HG02970 (cell line): ENCODE measurements at regions not wholly inside any gene's neighbourhood (a gene's known extent, or its start where the extent isn't known, plus 50 kb on each side); places are given as distances from the start of the nearest gene placed in this dataset.
"Not testable (repeated sequence)": the region's sequence is repeated elsewhere in the genome, so short reads cannot be mapped to it uniquely, and the experiment has no call there.

ENCODE experiments used
- ATAC-seq: cut with Tn5 transposase; IDR thresholded peaks from one replicate; pipeline ENCODE4 v1.9.1; 2021; ENCODE audit warnings: mild to moderate bottlenecking, moderate library complexity, moderate number of reproducible peaks; ENCODE audit not compliant: unreplicated experiment, low FRiP score

DNA sequence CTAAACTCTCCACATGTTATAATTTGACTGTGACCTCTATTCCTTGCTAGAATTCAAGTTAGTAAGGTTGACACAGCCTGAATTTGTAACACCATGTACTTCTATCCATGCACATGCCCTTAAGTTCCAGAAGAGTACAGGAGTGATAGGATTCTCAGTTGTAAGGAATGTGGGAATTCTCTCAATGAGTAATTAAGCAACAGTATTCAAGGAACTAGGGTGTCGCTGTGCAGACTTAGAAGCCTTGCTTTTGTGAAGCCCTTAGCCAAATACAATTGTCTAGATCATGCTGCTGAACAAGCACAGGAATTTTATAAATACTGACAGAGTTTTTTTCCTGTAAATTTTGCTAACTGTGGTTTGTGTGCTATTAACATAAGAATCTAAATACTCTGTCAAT lies 276.3 kb upstream of the PTBP2 start:
- no peak for ATAC-seq

DNA sequence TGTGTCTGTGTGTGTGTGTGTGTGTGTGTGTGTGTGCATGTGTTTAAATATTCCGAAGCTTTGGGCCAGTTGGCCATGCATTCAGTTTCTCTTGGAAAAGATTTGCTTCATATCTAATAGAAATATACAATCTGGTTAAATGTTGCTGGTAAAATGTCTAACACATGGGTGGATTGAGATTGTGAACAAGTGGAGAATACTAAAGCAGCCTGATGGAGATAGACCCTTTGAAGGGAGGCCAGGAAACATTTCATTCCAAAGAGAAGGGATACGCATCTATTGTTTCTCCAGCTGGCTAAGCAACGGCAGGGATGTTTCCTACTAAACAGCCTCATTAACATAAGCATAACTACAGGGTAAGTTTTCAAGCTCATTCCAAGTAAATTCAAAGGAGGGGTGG lies 257.5 kb upstream of the PTBP2 start:
- ATAC-seq = no peak

DNA sequence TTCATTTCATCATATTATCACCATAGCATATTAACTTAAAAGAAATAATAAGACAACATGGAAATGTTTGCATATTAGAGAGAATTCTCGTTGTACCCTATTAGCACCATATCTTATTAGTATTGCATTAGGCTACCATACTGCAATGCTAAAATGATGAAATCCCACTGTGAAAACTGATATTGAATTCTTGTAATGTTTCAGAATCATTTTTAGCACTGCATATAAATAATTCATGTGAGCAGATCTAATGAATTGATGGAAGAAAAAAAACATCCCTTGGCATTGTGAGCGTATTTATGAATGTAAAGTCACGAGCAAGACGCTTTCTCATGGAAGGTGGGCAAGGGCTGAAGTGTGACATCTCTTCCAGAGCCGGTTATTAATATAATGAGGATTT lies 257.1 kb upstream of the PTBP2 start:
- ATAC-seq = no peak

DNA sequence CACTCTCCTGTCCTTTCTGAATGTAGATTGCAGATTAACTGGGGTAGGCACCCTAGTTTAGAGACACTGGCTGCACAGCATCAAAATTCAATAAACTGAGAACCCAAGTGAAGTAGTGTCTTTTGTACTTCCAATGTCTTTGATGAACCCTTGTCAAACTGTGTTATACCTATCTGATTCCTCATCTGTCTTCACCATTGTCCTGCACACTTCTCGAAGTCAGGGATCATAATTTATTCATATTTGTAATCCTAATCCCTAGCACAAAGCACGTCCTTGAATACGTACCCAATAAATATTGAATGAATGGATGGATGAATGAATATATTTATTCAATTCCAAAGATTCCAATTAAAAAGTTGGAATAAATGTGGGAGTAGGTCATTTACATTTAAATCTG lies 256.6 kb upstream of the PTBP2 start:
- no peak for ATAC-seq

DNA sequence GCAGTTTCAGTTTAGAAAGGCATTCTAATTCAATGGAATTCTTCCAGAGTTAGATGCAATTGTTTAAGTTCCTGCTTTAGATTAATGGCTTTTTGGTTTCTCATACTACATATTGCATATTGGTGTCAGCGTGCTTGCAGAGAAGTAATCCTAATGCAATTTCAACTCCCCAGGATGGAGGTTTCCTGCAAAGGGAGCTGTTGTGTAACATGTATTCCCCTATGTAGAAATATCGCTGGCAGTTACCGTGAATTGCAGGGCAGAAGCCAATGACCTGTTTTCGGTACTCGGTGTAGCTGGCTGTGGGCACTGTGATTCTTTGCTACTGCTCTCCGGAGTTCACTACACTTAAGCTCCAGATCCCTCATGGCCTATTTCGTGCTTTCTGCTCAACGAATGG lies 256.1 kb upstream of the PTBP2 start:
- ATAC-seq = no peak

DNA sequence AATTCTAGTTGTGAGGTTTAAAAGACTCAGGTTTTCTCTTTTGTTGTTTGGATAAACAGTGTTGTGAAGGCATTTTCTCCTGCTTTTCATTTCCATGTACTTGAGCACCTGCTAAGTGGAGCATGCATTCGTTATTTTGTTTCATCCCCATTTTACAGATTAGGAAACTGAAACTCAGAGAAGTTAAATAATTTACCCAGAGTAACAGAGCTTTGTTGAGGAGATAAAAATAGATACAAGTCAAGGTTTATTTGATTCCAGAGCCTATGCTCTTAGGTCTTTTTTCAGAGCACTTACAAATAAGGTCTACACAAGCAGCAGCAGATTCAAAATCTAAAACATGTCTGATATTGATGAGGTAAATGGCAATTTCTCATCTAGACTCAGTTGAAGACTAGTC lies 254.7 kb upstream of the PTBP2 start:
- ATAC-seq = no peak

DNA sequence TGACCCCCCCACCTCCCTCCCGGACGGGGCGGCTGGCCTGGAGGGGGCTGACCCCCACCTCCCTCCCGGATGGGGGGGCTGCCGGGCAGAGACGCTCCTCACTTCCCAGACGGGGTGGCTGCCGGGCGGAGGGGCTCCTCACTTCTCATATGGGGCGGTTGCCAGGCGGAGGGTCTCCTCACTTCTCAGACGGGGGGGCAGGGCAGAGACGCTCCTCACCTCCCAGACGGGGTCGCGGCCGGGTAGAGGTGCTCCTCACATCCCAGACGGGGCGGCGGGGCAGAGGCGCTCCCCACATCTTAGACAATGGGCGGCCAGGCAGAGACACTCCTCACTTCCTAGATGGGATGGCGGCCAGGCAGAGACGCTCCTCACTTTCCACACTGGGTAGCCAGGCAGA lies 251.9 kb upstream of the PTBP2 start:
- not testable (repeated sequence) for ATAC-seq

DNA sequence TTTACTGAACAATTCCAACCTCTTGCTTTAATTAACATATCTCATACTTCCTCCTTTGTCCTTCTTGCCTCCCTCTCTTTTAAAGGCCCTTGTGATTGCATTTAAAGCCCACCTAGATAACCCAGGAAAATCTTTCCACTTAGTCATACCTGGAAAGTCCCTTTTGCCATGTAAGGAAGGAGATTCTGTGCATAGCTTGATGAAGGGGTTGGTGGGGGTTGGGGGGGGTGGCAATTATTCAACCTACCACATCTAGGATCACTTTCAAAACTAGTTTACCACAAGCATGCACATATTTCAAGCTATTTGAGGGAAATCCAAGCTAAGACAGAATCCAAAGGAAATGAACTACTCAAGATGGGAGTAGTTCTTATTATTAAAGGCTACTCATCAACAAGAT lies 249.1 kb upstream of the PTBP2 start:
- ATAC-seq = no peak

DNA sequence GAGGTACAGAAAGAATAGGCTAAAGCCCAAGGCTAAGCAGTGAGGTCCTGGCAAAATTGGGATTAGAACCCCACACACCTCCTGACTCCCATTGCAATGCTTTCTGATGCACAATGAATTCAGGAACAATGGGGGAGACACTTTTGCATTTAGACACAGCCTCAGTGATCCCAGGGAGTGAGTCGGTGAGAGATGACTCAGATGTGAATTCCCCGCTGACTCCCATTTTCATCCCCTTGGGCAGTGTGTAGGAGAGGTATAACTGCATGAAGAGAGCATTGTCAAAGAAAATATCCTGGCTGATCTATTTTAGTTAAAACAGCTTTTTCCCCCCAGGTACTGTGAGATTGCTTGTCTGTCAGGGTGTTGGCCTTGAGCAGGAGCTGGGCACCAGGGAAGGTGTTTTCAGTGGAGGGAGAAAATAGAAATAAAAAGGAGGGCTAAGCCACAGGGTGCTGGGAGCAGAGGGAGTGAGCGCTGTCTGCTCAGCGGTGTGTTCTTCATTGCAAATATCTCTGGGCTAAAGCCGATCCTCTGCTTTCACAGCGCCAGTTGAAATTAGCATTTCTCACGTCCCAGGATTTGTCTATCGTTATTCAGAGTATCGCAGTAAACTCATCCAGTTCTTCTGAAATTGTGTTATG lies 247.7 kb upstream of the PTBP2 start:
- ATAC-seq = no peak

DNA sequence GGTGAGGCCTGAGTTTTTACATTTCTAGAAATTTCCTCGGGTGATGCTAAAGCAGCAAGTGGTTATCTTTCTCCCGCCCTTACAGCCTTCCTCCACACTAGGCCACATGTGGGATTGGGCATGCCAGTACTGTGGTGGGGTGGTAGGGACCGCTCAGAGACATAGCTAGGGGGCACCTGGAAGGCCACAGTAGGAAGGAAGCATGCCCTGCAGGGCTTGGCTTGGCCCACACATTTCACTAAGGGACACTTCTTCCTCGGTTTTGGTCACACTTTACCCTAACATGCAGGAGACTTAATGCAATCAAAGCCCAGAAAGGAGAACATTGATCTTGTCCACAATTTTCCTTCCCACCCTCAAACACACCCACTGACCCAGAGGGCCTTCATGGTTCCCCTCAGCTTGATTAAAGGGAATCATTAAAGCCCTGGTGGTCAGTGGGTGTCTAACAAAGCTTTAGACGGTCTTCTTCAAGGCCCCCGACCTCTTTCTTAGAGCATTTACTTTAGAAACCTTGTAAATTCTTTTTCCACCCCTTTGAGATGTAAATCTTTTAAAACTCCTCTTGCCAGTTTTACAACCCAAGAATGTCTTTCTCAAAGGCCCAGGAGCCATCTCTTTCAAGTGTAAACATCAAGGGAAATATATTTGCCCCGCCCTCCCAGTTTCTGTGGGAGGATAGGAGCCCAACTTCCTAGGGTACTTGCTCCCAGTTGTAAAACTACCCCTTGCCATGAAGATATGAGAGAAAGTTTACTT lies 246.4 kb upstream of the PTBP2 start:
- ATAC-seq = no peak

DNA sequence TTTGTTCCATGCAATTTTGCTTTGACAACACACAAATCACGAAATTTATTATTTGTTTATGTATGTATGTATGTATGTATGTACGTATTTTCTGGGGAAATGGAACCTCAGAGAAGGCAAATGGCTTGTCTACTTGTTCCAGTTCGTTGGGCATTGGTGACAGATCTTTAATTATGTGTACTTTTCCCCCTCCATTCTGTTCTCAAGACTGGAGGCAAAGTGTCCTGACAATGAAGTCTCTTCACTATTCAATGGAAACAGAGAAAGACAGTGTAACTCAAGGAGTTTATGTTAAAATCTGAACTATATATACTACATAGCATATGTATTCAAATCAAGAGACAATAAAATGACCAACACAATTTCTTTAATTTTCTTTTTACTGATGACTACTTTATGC lies 245.7 kb upstream of the PTBP2 start:
- no peak for ATAC-seq

DNA sequence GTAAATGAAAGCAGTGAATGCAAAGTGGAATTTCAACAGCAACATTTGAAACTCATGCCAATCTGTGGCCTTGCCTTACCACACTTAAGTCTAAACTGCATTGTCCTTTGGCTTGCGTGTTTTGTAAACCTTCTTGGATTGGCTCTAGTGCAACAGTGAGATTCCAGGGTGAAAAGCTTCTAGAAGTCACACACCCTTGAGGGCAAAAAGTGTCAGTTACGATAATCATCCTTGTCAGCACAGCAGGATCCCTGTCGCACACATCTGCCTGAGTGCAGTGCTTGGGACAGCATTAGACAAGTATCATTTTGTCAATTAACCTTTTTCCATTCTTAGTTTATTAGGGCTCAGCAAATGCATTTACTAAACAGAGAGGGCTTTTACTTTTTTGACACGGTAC lies 243.4 kb upstream of the PTBP2 start:
- no peak for ATAC-seq

DNA sequence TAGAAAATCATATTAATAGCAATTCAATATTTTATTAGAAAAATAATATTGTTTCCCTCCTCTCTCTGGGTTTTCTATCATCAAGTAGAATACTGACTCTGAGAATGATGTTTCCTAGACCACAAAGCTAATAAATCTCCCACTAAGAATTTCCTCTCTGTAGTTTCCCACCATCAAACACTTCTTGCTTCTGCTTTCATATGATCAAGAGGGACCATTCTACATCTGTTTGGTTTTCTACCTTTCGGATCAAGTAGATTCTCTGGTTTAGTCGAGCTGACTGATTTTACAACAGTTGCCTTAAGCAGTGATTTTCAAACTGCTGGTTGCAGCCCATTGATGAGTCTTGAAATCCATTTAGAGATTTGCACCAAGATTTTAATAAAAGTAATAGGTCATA lies 240.2 kb upstream of the PTBP2 start:
- no peak for ATAC-seq

DNA sequence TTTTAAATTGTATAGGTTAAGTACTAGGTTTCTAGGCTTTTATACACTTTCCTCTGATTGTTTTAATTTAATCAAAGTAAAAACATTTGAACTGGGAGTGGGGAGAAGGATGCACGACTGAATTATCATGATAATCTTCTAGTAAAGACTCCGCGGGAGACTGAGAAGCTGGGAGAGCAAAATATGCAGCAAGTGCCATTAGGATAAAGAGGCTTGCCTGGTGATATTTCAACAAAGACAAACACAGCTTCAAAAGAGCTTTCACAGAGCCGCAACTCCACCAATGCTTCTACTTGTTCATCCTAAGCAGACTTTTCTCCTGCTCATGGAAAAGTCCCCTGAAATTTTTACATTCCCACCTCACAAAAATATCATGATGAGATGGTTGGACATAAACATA lies 239.0 kb upstream of the PTBP2 start:
- ATAC-seq = no peak

DNA sequence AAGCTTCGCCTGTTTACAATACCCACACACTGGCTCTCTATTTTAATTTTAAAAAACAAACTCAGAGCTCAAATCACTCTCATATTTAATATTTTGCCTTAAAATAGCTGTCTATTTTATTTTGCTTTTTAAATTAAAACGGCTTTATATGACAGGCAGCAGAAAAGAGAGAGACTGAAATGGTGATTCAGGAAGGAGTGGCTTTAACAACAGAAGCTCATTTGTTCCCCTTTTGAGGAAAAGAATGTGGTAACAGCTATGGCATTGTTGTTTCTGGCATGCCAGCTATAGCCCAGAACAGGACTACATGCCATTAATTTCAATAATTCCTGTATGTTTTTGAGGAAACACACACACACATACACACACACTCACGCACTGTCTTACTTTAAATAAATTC lies 234.2 kb upstream of the PTBP2 start:
- no peak for ATAC-seq

DNA sequence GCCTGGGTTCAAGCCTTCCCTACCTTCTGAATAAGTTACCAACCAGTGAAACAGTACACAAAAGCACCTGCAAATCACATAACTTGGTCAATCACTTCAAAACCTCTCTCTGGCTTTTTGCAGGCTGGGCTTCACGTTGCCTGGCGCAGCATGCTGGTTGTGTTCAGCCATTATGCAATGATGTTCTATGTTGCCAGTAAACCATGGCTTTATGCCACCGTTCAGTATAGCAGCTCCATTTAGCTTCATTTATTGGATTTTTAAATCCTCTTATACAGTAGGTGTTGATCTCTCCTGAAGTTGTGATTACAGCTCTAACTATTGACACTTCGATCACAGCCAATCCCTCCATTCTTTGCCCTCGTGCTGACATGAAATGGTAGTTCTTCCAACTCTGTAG lies 233.6 kb upstream of the PTBP2 start:
- no peak for ATAC-seq

DNA sequence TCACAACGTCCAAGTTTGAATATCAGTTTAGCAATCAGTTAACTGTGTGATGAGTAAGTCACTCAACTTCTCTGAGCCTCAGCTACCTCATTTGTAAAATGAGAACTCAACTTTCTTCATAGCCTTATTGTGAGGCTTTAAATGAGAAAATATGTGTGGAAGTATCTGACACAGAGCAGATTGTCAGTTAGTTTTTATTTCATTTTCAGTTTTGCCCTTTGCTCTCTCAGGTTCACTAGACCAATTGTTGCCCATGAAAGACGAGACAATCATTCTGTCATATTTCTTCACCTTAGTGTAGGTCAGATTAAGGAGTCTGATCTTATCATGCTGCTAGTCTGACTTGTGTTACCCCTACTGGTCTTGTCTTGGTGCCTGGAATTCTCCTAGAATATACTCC lies 232.8 kb upstream of the PTBP2 start:
- peak; percentile 54 for ATAC-seq

DNA sequence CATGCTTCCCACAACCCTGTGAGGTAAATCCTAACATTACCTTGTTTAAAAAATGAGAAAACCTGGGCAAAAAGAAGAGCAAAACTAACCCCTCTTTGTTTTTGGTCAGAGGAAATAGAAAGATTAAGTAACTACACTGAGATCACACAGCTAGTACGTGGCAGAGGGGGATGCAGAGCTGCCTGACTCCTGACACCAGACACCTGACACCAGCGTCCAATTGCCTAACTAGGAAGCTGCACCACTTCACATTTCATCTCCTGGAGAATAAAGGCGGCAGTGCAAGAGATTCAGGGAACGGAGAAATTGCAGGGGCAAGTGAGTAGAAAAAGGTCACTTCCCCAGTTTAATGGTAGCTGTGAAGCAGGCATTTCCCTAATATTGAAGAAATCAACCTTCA lies 229.3 kb upstream of the PTBP2 start:
- ATAC-seq = no peak

DNA sequence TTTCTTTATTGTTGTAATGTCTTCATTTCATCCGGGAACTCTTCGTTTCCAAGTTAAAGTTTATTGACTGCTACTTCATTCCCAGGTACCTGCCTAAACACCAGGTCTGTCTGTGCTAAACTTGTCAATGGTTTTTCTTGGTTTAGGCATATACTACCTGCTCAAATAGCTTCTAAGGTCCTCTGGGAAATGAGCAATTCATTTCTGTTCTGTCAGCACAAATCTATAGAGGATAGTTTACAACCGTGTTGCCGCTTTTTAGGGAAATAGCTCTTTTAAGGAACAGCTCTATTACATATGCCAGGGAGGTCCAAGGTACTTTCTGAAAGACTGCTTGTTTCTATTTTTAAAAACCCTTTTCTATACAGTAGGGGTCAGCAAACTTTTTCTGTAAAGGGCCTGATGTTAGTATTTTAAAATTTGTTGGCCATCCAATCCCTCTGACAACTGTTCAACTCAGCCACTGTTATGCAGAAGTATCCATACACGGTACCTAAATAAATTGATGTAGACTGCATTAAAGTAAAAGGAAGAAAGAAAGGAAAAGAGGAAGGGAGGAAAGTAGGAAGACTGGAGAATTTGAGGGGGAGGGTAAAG lies 222.7 kb upstream of the PTBP2 start:
- ATAC-seq = no peak

DNA sequence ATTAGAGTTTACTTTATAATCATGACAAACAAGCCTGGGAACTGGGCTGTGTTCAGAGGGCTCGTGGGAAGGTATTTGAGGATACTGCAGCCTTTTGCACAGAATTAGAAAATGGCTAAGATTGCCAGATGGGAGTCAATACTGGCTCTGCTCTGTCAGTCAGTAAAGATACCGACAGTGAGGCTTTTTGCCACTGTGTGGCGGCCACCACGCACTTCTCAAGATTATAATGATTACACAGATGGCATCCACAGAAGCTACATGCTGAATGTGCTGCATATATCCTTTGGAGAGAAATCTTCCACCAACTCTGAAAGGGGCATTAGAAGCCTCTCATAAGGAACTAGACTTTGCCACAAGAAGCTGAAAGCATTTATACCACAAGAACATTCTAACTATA lies 213.4 kb upstream of the PTBP2 start:
- ATAC-seq = no peak

DNA sequence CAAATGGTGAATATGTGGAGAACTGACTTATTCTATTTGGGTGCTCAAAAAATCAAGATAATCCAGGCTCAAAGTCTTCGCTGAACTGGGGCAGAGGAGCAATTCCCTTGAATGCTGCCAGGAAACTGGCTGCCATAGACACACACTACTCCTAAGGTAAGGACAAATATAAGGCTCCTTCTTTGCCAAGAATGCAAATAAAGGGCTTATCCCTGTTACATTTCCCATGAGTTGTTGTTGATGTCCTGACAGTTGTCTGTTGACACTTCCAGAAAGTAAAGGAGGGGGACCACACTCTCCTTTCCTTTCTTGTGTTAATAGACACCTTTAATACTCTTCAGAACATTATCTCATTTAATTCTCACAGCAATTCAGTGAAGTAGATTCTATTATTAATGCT lies 212.2 kb upstream of the PTBP2 start:
- no peak for ATAC-seq

DNA sequence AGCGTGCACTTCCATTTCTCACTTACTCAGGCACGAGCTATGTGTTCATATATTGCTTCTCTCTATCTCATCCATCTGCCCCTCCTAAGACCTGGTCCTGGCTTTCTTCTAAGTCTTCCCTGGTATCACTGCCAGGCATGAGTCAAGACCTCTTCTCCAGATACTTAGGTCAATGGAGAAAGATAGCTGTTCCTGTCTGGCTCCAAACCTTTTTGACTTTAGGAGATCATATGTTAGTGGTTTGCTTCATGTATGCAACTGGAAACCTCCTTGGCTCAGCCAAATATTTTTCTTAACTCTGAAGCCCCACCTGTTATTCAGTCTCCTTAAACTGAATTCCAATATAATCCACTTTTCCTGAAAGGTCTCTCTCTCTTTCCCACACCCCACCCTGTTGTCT lies 211.6 kb upstream of the PTBP2 start:
- no peak for ATAC-seq
